ENCODE measurements at regions not wholly inside any gene's neighbourhood (a gene's known extent, or its start where the extent isn't known, plus 50 kb on each side); places are given as distances from the start of the nearest gene placed in this dataset.
"Not testable (repeated sequence)": the region's sequence is repeated elsewhere in the genome, so short reads cannot be mapped to it uniquely, and the experiment has no call there.

DNA sequence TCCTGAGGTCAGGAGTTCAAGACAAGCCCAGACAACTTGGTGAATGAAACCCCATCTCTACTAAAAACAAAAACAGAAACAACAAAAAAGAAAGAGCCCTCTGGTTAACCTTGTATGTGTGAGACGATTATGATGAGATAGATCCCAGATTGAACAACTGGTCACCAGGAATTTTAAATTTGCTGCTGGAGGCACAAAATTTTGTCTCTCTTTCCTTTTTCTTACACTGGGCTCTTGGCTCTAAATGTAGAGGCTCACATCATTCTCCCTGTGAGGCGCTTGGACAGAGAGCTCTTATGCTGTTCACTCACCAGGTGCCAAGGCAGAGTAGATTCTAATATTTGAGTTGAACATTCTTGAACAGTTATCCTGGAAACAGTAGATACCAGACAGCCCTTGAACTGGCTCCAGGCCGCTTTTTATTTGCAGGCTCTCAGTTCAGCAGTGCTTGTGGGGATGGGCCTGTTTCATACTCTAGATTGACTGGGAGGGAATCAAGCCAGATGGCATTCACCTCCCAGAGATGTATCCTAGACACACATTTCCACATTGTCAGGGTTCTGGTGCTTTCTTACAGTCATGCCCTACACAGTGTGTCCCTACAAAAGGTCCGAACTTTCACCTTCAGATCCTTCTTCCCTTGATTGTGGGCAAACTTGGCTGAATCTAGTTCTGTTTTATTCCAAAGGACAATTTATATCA lies 1159.6 kb downstream of the RPIA start:
- Mint-ChIP-seq H3K9me3 (ENCODE audit: low read depth) (peaks cover 51% of the 10 kb centered on the region), H3K36me3 (ENCODE audit: insufficient read depth) (peaks cover 11% of the 10 kb centered on the region), H3K27ac (no peak overlapping the region), H3K27me3 (no peaks in the 10 kb centered on the region), H3K4me1 (ENCODE audit: low read depth) (no peaks in the 10 kb centered on the region), H3K4me3 (ENCODE audit: low read depth) (no peak overlapping the region)
- DNase-seq (ENCODE audit: low spot score, unreplicated experiment), result no peak
- TF ChIP-seq, protein P1, sequence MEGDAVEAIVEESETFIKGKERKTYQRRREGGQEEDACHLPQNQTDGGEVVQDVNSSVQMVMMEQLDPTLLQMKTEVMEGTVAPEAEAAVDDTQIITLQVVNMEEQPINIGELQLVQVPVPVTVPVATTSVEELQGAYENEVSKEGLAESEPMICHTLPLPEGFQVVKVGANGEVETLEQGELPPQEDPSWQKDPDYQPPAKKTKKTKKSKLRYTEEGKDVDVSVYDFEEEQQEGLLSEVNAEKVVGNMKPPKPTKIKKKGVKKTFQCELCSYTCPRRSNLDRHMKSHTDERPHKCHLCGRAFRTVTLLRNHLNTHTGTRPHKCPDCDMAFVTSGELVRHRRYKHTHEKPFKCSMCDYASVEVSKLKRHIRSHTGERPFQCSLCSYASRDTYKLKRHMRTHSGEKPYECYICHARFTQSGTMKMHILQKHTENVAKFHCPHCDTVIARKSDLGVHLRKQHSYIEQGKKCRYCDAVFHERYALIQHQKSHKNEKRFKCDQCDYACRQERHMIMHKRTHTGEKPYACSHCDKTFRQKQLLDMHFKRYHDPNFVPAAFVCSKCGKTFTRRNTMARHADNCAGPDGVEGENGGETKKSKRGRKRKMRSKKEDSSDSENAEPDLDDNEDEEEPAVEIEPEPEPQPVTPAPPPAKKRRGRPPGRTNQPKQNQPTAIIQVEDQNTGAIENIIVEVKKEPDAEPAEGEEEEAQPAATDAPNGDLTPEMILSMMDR (IDR thresholded peaks at IDR 0.05; ENCODE audit: unreplicated experiment), result no peak

DNA sequence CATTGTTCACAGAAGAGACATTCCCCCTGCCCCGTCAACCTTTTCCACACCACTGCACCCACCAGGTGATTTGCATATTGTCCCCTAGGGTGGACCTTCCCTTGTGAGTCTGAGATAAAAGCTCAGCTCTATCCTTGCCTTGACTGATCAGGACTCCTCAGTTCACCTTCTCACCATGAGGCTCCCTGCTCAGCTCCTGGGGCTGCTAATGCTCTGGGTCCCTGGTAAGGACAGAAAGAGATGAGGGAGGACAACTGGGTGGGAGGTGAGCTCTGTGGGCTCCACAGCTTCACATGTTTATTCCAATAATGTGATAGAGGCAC lies 1160.1 kb downstream of the RPIA start:
- no peak for DNase-seq (ENCODE audit: low spot score, unreplicated experiment)
- no peak overlapping the region for H3K27ac Mint-ChIP-seq
- peaks cover 46% of the 10 kb centered on the region for H3K9me3 Mint-ChIP-seq (ENCODE audit: low read depth)
- H3K4me3 Mint-ChIP-seq (ENCODE audit: low read depth), result no peak overlapping the region
- H3K36me3 Mint-ChIP-seq (ENCODE audit: insufficient read depth), result peaks cover 11% of the 10 kb centered on the region
- TF ChIP-seq, protein P1 (IDR thresholded peaks at IDR 0.05; ENCODE audit: unreplicated experiment), result no peak
- no peaks in the 10 kb centered on the region for H3K27me3 Mint-ChIP-seq
- H3K4me1 Mint-ChIP-seq (ENCODE audit: low read depth), result no peaks in the 10 kb centered on the region

DNA sequence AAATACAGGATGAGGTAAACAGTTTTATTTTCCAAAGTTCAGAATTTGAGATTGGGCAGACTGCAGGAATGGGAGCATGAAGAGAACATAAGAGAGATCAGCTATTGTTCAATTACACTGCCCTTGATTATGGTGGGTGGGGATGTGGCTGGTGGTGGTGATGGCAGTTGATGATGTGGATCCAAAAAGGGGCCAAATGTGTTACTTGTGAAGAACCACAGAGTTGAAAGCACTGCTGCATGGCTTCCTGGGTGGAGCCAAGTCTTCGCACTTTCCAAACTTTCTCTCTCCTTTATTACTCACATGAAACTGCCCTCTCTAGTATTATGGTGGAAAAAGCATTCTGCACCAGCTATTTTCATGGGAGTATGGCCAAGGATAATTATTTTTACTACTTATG lies 1162.0 kb downstream of the RPIA start:
- not testable (repeated sequence) for H3K36me3 Mint-ChIP-seq (ENCODE audit: insufficient read depth); H3K27ac Mint-ChIP-seq; DNase-seq (ENCODE audit: low spot score, unreplicated experiment); H3K4me1 Mint-ChIP-seq (ENCODE audit: low read depth); H3K4me3 Mint-ChIP-seq (ENCODE audit: low read depth); H3K27me3 Mint-ChIP-seq
- H3K9me3 Mint-ChIP-seq (ENCODE audit: low read depth), result peaks cover 33% of the 10 kb centered on the region

DNA sequence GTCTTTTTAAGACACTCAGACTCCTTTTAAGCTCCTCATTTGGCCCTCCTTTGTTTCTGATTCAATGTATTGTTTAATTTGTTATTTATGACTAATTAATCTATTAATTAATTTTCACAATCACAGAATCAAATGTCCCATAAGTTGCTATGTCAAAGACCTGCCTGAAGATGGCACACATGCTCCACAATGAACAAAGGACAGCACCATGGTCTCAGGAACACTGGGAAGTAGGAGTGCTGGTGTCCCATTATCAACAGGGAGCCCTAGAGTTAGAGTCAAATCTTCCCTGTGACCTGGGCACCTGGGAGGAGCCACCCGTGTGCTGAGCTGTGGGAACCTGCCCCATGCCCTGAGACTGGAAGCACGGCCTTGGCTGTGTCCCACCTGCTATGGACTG lies 1164.3 kb downstream of the RPIA start:
- not testable (repeated sequence) for DNase-seq (ENCODE audit: low spot score, unreplicated experiment); H3K27me3 Mint-ChIP-seq; H3K36me3 Mint-ChIP-seq (ENCODE audit: insufficient read depth); H3K27ac Mint-ChIP-seq; H3K4me1 Mint-ChIP-seq (ENCODE audit: low read depth); H3K4me3 Mint-ChIP-seq (ENCODE audit: low read depth)
- H3K9me3 Mint-ChIP-seq (ENCODE audit: low read depth), result peaks cover 10% of the 10 kb centered on the region

DNA sequence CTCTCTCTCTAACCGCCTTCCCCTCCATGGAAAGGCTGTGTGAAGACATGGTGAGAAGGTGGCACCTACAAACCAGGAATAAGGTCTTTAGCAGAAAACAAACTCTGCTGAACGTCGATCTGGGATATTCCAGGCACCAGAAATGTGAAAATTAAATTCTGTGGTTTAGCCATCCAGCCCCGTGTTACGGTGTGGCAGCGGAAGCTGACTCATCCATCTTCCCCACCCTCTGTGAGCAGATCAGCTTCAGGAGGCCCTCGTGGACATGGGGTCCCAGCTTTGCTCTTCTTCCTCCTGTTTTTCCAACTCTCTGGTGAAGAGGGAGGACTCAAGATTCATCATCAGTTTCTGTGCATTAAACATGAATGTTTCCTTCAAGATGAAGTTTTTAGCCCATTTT lies 1164.8 kb downstream of the RPIA start:
- H3K4me1 Mint-ChIP-seq (ENCODE audit: low read depth); H3K27ac Mint-ChIP-seq; DNase-seq (ENCODE audit: low spot score, unreplicated experiment); H3K9me3 Mint-ChIP-seq (ENCODE audit: low read depth); H3K27me3 Mint-ChIP-seq; H3K36me3 Mint-ChIP-seq (ENCODE audit: insufficient read depth); H3K4me3 Mint-ChIP-seq (ENCODE audit: low read depth): not testable (repeated sequence)

DNA sequence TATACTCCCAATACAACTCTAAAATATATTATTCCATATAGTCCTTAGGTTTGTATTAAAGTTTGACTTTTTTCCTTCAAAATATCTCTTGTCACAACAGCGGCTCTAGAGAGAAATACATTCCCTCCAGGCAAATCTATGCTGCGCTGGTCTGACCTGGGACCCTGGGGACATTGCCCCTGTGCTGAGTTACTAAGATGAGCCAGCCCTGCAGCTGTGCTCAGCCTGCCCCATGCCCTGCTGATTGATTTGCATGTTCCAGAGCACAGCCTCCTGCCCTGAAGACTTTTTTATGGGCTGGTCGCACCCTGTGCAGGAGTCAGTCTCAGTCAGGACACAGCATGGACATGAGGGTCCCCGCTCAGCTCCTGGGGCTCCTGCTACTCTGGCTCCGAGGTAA lies 1170.7 kb downstream of the RPIA start:
- H3K27me3 Mint-ChIP-seq; H3K4me3 Mint-ChIP-seq (ENCODE audit: low read depth); DNase-seq (ENCODE audit: low spot score, unreplicated experiment); H3K4me1 Mint-ChIP-seq (ENCODE audit: low read depth); H3K36me3 Mint-ChIP-seq (ENCODE audit: insufficient read depth); H3K27ac Mint-ChIP-seq; H3K9me3 Mint-ChIP-seq (ENCODE audit: low read depth): not testable (repeated sequence)

DNA sequence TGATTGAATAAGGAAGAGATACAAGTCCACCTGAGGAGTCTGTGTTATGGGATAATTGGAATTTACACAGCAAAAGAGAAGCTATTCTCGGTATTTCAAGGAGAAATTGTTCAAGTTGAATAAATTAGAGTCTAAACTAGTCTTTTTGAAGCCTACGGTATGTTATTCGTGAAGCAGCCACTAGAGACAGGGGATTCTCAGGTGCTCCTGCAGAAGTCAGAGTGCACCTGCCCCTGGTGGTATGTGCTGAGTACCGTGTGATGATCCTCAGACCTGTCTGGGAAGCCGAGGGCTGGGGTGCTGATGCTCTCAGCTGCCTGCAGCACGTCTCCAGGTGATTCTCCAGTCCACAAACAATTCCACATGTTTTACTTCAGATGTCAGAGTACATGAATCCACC lies 1171.7 kb downstream of the RPIA start:
- H3K4me1 Mint-ChIP-seq (ENCODE audit: low read depth); H3K27ac Mint-ChIP-seq; H3K9me3 Mint-ChIP-seq (ENCODE audit: low read depth); H3K27me3 Mint-ChIP-seq; H3K36me3 Mint-ChIP-seq (ENCODE audit: insufficient read depth); DNase-seq (ENCODE audit: low spot score, unreplicated experiment); H3K4me3 Mint-ChIP-seq (ENCODE audit: low read depth): not testable (repeated sequence)

DNA sequence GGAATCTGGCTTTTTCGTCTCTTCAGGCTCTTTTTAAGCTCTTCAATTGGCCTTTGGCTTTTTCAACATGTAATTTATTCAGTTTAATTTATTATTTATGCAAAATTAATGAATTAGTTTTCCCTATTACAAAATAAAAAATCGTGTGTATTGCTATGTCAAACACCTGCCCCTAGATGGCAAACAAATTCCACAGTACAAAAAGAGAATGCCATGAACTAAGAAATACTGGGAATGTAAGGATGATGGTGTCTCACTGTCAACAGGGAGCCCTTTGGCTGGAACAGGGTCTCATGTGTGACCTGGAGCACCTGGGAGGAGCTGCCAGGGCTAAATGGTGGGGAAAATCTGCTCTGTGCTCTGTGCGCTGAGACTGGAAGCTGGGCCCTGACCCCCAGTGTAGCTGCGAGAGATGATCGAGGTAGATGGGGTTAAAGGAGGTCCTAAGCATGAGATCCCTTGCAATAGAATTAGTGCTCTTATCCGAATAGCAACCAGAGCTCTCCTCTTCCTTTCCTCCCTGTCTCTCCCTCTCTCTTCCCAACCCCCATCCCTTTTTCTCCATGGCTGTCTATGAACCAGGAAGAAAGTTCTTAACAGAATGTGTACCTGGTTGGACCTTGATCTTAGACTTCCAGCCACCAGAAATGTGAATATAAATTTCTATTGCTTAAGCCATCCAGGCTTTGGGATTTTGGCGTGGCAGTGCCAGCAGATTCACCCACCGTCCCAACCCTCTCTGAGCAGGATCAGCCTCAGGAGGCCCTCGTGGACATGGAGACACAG lies 1183.5 kb downstream of the RPIA start:
- H3K27me3 Mint-ChIP-seq; H3K36me3 Mint-ChIP-seq (ENCODE audit: insufficient read depth); H3K27ac Mint-ChIP-seq; H3K4me1 Mint-ChIP-seq (ENCODE audit: low read depth); H3K9me3 Mint-ChIP-seq (ENCODE audit: low read depth); H3K4me3 Mint-ChIP-seq (ENCODE audit: low read depth); DNase-seq (ENCODE audit: low spot score, unreplicated experiment): not testable (repeated sequence)

DNA sequence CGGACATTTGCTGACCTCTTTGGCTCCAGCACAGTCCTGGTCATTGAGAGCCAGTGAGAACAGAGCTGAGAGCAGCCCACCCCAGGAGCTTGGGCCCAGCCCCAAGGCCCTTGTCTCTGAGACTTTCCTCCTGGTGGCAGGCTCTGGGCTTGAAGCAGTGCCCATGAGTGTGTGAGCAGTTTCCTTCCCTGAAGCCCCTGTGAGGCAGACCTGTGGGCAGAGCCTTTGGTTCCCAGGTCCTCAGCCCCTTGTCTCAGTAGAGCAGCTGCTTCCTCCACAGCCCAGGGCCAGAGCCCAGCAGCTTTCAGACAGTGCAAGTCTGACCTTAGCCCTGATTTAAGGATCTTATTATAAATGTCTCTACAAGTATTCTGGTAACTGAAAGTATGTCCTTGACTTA lies 1185.0 kb downstream of the RPIA start:
- not testable (repeated sequence) for H3K4me1 Mint-ChIP-seq (ENCODE audit: low read depth); H3K9me3 Mint-ChIP-seq (ENCODE audit: low read depth); H3K27me3 Mint-ChIP-seq; H3K27ac Mint-ChIP-seq; DNase-seq (ENCODE audit: low spot score, unreplicated experiment); H3K4me3 Mint-ChIP-seq (ENCODE audit: low read depth); H3K36me3 Mint-ChIP-seq (ENCODE audit: insufficient read depth)

DNA sequence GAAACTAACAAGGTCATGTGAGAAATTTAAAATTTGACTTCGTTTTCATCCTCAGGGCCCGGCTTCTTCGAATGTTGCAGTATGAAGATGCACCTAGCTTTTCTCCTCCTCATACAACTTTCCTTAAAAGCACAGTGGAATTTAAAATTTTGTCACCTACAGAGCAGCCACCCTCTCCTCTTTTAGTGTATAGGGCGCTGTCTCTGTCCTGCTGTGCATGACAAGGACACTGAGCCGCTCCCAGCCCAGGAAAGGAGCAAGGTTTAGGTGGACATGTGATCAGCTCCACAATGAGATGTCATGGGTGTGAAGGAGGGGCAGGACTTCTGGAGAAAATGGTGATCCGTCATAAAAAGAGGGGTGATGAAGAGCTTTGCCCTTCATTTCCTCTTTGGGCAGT lies 1185.4 kb downstream of the RPIA start:
- not testable (repeated sequence) for H3K27ac Mint-ChIP-seq; H3K9me3 Mint-ChIP-seq (ENCODE audit: low read depth); H3K36me3 Mint-ChIP-seq (ENCODE audit: insufficient read depth); H3K27me3 Mint-ChIP-seq; H3K4me3 Mint-ChIP-seq (ENCODE audit: low read depth); DNase-seq (ENCODE audit: low spot score, unreplicated experiment); H3K4me1 Mint-ChIP-seq (ENCODE audit: low read depth)

DNA sequence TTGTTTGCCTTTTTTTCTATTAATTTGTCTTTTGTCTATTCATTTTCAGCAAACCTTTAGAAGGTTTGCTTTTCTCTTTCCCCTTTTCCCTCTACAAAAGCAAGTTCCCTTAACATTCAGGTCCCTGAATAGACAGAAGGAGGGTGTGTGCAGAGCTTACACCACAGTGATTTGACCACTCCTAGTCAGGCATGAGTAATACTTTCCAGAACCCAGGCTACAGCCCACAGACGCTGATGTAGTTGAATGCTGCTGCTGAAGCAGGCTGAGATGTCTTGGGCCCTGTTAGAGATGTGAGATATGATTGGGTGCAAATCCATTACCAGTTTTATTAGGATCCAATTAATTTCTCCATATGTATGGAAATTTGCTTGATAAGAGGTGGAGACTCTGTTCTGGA lies 1191.4 kb downstream of the RPIA start:
- not testable (repeated sequence) for H3K27me3 Mint-ChIP-seq; H3K4me3 Mint-ChIP-seq (ENCODE audit: low read depth); DNase-seq (ENCODE audit: low spot score, unreplicated experiment); H3K27ac Mint-ChIP-seq; H3K36me3 Mint-ChIP-seq (ENCODE audit: insufficient read depth); H3K4me1 Mint-ChIP-seq (ENCODE audit: low read depth); H3K9me3 Mint-ChIP-seq (ENCODE audit: low read depth)
